WTC11 (cell line): ENCODE measurements at regions not wholly inside any gene's neighbourhood (a gene's known extent, or its start where the extent isn't known, plus 50 kb on each side); places are given as distances from the start of the nearest gene placed in this dataset.
A peak's percentile ranks its signal among the peaks of the same experiment; 100 is the strongest.

ENCODE experiments used
- ATAC-seq: fragments of 200-7000 bp; cut with Tn5 transposase; 2 replicates; pipeline ENCODE4 v1.10.0; 2021; ENCODE audit warnings: mild to moderate bottlenecking, moderate library complexity
- CTCF ChIA-PET: fragments of 300-600 bp; sonication (Branson Sonifier 250); formaldehyde crosslinking; loops from one replicate; lab custom pipeline; 2021; ENCODE audit warnings: antibody characterized with exemption; lab: Charles Lee
- POLR2A ChIA-PET: fragments of 350-600 bp; sonication (Branson Sonifier 250); formaldehyde crosslinking; loops from one replicate; lab custom pipeline; 2021; ENCODE audit warnings: antibody characterized with exemption; lab: Charles Lee
- DNase-seq: peaks from one replicate; pipeline ENCODE4 v3.0.0; 2021; ENCODE audit warnings: low spot score
- H3K27ac Mint-ChIP-seq: 2 replicates; pipeline ENCODE4 v1.8.0; 2021; ENCODE audit warnings: mixed read lengths
- H3K27me3 Mint-ChIP-seq: 2 replicates; pipeline ENCODE4 v1.8.0; 2021; ENCODE audit warnings: low read depth, mild to moderate bottlenecking, moderate library complexity, mixed read lengths
- H3K36me3 Mint-ChIP-seq: 2 replicates; pipeline ENCODE4 v1.8.0; 2021; ENCODE audit warnings: mixed read lengths
- H3K4me1 Mint-ChIP-seq: 2 replicates; pipeline ENCODE4 v1.8.0; 2022; ENCODE audit warnings: mixed read lengths
- H3K4me3 Mint-ChIP-seq: 2 replicates; pipeline ENCODE4 v1.8.0; 2021; ENCODE audit warnings: mild to moderate bottlenecking, moderate library complexity, mixed read lengths
- H3K9me3 Mint-ChIP-seq: 2 replicates; pipeline ENCODE4 v1.8.0; 2021; ENCODE audit warnings: mixed read lengths
- CREM ChIP-seq: sonication (generic); formaldehyde crosslinking; IDR thresholded peaks from 2 replicates; pipeline ENCODE4 v1.8.1; 2022; ENCODE audit warnings: mild to moderate bottlenecking, missing genetic modification reagents, moderate library complexity
- GABPB1 ChIP-seq: sonication (generic); formaldehyde crosslinking; IDR thresholded peaks from 2 replicates; pipeline ENCODE4 v1.8.1; 2023; ENCODE audit warnings: mild to moderate bottlenecking, missing genetic modification reagents
- JAZF1 ChIP-seq: fragments of 250-450 bp; sonication (Bioruptor Pico); IDR thresholded peaks from 2 replicates; pipeline ENCODE4 v1.9.0; 2021; ENCODE audit warnings: moderate library complexity, mild to moderate bottlenecking, inconsistent platforms
- KAT7 ChIP-seq: sonication (generic); formaldehyde crosslinking; IDR thresholded peaks from 2 replicates; pipeline ENCODE4 v1.8.1; 2023; ENCODE audit warnings: missing genetic modification reagents, mild to moderate bottlenecking, borderline replicate concordance
- PRRX2 ChIP-seq: fragments of 250-450 bp; sonication (Bioruptor Pico); IDR thresholded peaks from 2 replicates; pipeline ENCODE4 v1.8.0; 2021; ENCODE audit warnings: mild to moderate bottlenecking
- SMAD4 ChIP-seq: sonication (generic); formaldehyde crosslinking; IDR thresholded peaks from 2 replicates; pipeline ENCODE4 v1.8.0; 2022; ENCODE audit warnings: mild to moderate bottlenecking, missing genetic modification reagents
- SOX15 ChIP-seq: fragments of 250-450 bp; sonication (Bioruptor Pico); IDR thresholded peaks from 2 replicates; pipeline ENCODE4 v1.9.0; 2021; ENCODE audit warnings: mild to moderate bottlenecking
- TEAD4 ChIP-seq: sonication (generic); formaldehyde crosslinking; IDR thresholded peaks from 2 replicates; pipeline ENCODE4 v1.8.0; 2022; ENCODE audit warnings: mild to moderate bottlenecking, missing genetic modification reagents
- ZNF263 ChIP-seq: sonication (generic); formaldehyde crosslinking; IDR thresholded peaks from 2 replicates; pipeline ENCODE4 v1.8.1; 2022; ENCODE audit warnings: low read depth, mild to moderate bottlenecking, moderate library complexity, missing genetic modification reagents
- TF ChIP-seq, protein P1 (sequence below): fragments of 250-450 bp; sonication (Bioruptor Pico); IDR thresholded peaks from 2 replicates; pipeline ENCODE4 v2.1.2; 2022; ENCODE audit warnings: mild to moderate bottlenecking, moderate library complexity
- TF ChIP-seq, protein P2 (sequence below): fragments of 200-600 bp; IDR thresholded peaks from 2 replicates; pipeline ENCODE4 v1.8.0; 2022; ENCODE audit warnings: antibody characterized with exemption
- TF ChIP-seq, protein P3 (sequence below): sonication (generic); formaldehyde crosslinking; IDR thresholded peaks from 2 replicates; pipeline ENCODE4 v1.8.0; 2022; ENCODE audit warnings: missing genetic modification reagents

DNA sequence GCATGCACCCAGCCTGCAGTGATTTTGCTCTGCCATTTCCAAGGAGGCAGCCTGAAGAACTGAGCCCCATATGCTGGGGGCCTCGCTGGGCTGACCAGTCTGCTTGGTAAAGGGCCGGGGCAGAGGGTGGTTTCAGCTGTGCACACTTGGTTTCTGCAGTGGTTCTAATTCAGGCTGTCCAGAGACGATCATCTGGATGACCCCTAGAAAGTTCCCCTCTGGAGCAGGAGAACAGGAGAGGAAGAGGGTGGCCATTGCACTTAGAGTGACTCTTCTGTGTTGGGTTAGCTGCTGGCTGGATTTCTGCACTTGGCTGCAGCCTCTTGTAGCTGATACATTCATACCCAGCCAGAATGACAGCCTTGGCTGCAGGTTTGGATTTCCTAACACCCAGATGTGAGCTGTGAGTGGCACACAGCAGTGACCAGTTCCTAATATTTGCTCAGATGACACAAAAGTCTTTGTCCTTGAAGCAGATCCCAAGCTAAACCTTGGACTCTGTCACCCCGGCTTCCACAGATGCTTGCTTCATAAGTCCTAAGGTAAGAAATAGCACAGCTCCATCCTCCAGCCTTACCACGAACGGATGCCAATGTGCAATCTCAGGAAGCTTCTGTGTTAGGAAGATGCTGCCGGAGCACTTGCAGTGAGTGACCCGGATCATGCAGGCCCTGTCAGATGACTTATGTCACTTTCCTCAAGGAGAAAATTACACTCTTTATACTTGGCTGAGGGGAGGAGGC lies 105.6 kb downstream of the HNRNPLL start:
- no peak overlapping the region for H3K27ac Mint-ChIP-seq
- H3K36me3 Mint-ChIP-seq = peaks cover 10% of the 10 kb centered on the region; the same call in 1 of the 2 replicates
- ChIA-PET POLR2A (no interaction called here), CTCF (interaction anchor here (0.6 to 1.5 kb wide), 5 partner anchors 11 to 390 kb away, joined by 3 to 4 read pairs (median 3); no protein-coding TSS in a partner anchor)
- H3K9me3 Mint-ChIP-seq = peaks cover 16% of the 10 kb centered on the region
- TF ChIP-seq CREM (CRISPR knock-in tag) (no peak), JAZF1 (CRISPR knock-in tag) (no peak), GABPB1 (CRISPR knock-in tag) (peak; percentile 58)
- TF ChIP-seq, protein P1, sequence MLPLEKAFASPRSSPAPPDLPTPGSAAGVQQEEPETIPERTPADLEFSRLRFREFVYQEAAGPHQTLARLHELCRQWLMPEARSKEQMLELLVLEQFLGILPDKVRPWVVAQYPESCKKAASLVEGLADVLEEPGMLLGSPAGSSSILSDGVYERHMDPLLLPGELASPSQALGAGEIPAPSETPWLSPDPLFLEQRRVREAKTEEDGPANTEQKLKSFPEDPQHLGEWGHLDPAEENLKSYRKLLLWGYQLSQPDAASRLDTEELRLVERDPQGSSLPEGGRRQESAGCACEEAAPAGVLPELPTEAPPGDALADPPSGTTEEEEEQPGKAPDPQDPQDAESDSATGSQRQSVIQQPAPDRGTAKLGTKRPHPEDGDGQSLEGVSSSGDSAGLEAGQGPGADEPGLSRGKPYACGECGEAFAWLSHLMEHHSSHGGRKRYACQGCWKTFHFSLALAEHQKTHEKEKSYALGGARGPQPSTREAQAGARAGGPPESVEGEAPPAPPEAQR = no peak
- TF ChIP-seq, protein P2, sequence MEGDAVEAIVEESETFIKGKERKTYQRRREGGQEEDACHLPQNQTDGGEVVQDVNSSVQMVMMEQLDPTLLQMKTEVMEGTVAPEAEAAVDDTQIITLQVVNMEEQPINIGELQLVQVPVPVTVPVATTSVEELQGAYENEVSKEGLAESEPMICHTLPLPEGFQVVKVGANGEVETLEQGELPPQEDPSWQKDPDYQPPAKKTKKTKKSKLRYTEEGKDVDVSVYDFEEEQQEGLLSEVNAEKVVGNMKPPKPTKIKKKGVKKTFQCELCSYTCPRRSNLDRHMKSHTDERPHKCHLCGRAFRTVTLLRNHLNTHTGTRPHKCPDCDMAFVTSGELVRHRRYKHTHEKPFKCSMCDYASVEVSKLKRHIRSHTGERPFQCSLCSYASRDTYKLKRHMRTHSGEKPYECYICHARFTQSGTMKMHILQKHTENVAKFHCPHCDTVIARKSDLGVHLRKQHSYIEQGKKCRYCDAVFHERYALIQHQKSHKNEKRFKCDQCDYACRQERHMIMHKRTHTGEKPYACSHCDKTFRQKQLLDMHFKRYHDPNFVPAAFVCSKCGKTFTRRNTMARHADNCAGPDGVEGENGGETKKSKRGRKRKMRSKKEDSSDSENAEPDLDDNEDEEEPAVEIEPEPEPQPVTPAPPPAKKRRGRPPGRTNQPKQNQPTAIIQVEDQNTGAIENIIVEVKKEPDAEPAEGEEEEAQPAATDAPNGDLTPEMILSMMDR = no peak
- H3K27me3 Mint-ChIP-seq = peaks cover 2% of the 10 kb centered on the region
- no peak for ATAC-seq
- no peak overlapping the region for H3K4me3 Mint-ChIP-seq
- H3K4me1 Mint-ChIP-seq = peaks cover 25% of the 10 kb centered on the region
- DNase-seq = no peak

DNA sequence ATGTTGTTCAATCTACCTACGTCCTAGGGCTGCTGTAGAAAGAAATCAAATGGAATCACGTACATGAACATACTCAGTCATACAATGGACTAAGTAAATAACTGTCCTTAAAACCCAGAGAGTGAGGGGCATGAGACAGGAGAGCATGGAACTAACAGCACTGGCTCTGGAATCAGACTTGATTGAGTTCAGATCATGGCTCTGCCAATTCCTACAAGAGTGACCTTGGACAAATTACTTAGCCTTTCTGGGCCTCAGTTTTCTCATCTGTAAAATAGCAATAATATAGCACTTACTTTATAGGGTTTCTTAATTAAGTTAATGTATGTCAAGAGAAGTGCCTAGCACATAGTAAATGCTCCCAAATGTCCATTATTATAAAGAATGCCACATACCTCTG lies 106.8 kb downstream of the HNRNPLL start:
- H3K27ac Mint-ChIP-seq = no peak overlapping the region
- peaks cover 7% of the 10 kb centered on the region; the same call in 1 of the 2 replicates for H3K9me3 Mint-ChIP-seq
- ATAC-seq = no peak
- H3K36me3 Mint-ChIP-seq = 0 out of 2 replicates have a peak, but pooled peaks cover 2% of the 10 kb centered on the region
- CTCF ChIA-PET = no interaction called here
- no peak for TF ChIP-seq SMAD4
- H3K4me1 Mint-ChIP-seq = peaks cover 25% of the 10 kb centered on the region
- H3K4me3 Mint-ChIP-seq = no peak overlapping the region
- POLR2A ChIA-PET = no interaction called here
- H3K27me3 Mint-ChIP-seq = no peaks in the 10 kb centered on the region; the same call in 1 of the 2 replicates
- DNase-seq = no peak

DNA sequence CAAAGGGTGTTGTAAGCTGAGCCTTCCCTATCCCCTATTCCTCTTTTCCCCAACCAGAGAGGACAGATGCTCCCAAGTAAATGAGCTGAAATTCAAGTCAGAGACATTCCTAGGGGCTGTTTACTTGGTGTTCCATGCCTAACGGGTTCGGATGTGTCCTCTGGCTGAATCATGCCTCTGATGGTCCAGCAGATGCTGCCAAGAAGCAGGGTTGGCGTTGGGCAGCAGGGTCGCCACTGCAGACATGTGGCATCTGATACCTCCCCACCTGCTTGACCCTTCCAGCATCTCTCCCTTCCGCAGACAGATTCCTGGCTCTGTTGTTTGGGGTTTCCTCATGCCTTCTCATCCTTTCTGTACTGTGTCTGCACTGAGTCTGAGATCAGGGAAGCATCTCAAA lies 108.3 kb downstream of the HNRNPLL start:
- Mint-ChIP-seq H3K4me3 (no peak overlapping the region), H3K27ac (no peak overlapping the region), H3K4me1 (peaks cover 11% of the 10 kb centered on the region), H3K36me3 (no peaks in the 10 kb centered on the region), H3K9me3 (peaks cover 4% of the 10 kb centered on the region; the same call in 1 of the 2 replicates), H3K27me3 (no peaks in the 10 kb centered on the region)
- ChIA-PET CTCF (interaction anchor here (0.6 kb wide), 1 partner anchor 94 kb away, joined by 3 read pairs; no protein-coding TSS in a partner anchor), POLR2A (no interaction called here)
- ATAC-seq (no peak), DNase-seq (no peak)
- TF ChIP-seq TEAD4 (CRISPR knock-in tag) = no peak
- TF ChIP-seq SOX15 (CRISPR knock-in tag) = no peak
- TF ChIP-seq PRRX2 (CRISPR knock-in tag) = no peak
- TF ChIP-seq, protein P3, sequence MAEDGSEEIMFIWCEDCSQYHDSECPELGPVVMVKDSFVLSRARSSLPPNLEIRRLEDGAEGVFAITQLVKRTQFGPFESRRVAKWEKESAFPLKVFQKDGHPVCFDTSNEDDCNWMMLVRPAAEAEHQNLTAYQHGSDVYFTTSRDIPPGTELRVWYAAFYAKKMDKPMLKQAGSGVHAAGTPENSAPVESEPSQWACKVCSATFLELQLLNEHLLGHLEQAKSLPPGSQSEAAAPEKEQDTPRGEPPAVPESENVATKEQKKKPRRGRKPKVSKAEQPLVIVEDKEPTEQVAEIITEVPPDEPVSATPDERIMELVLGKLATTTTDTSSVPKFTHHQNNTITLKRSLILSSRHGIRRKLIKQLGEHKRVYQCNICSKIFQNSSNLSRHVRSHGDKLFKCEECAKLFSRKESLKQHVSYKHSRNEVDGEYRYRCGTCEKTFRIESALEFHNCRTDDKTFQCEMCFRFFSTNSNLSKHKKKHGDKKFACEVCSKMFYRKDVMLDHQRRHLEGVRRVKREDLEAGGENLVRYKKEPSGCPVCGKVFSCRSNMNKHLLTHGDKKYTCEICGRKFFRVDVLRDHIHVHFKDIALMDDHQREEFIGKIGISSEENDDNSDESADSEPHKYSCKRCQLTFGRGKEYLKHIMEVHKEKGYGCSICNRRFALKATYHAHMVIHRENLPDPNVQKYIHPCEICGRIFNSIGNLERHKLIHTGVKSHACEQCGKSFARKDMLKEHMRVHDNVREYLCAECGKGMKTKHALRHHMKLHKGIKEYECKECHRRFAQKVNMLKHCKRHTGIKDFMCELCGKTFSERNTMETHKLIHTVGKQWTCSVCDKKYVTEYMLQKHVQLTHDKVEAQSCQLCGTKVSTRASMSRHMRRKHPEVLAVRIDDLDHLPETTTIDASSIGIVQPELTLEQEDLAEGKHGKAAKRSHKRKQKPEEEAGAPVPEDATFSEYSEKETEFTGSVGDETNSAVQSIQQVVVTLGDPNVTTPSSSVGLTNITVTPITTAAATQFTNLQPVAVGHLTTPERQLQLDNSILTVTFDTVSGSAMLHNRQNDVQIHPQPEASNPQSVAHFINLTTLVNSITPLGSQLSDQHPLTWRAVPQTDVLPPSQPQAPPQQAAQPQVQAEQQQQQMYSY = no peak
- no peak for TF ChIP-seq ZNF263 (CRISPR knock-in tag)
- no peak for TF ChIP-seq KAT7 (CRISPR knock-in tag)
